ENCODE measurements at regions not wholly inside any gene's neighbourhood (a gene's known extent, or its start where the extent isn't known, plus 50 kb on each side); places are given as distances from the start of the nearest gene placed in this dataset.

DNA sequence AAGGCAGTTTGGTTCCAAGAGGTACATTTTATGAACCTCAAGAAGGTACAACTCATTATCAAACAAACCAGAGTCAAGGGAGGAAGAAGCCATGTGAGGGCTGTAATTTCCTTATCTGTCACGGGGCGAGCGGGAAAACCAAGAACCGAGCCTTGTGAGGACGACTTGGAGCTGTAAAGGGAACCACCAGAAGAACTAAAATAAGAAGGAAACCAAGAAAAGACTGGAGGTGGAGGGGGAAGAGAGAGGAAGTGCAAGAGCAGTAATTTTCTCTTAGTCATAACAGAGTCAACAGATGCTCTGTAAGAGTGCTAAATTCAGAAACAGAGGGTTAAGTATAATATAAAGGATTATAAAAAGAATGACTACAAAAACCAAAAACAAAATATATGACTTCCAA lies 127.1 kb downstream of the DIRAS2 start:
- TF ChIP-seq, protein P1, sequence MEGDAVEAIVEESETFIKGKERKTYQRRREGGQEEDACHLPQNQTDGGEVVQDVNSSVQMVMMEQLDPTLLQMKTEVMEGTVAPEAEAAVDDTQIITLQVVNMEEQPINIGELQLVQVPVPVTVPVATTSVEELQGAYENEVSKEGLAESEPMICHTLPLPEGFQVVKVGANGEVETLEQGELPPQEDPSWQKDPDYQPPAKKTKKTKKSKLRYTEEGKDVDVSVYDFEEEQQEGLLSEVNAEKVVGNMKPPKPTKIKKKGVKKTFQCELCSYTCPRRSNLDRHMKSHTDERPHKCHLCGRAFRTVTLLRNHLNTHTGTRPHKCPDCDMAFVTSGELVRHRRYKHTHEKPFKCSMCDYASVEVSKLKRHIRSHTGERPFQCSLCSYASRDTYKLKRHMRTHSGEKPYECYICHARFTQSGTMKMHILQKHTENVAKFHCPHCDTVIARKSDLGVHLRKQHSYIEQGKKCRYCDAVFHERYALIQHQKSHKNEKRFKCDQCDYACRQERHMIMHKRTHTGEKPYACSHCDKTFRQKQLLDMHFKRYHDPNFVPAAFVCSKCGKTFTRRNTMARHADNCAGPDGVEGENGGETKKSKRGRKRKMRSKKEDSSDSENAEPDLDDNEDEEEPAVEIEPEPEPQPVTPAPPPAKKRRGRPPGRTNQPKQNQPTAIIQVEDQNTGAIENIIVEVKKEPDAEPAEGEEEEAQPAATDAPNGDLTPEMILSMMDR (IDR thresholded peaks at IDR 0.05; ENCODE audit: poor library complexity): no peak
- no peak for TF ChIP-seq EZH2 (IDR thresholded peaks at IDR 0.05; ENCODE audit: borderline replicate concordance)

Measured in hepatocyte (in vitro differentiated cells).